Stomach (tissue), 8 donors: ENCODE measurements at regions not wholly inside any gene's neighbourhood (a gene's known extent, or its start where the extent isn't known, plus 50 kb on each side); places are given as distances from the start of the nearest gene placed in this dataset.

Source experiments
- DNase-seq, 2 donors: peaks; one replicate each; pipeline versions ENCODE4 v3.0.0 to v3.0.0-alpha.2; 2013 to 2019
- H3K27ac ChIP-seq, 5 donors: fragments of 200-600 bp in 4 of 5; sonication (generic) in 4 of 5; one replicate each; pipeline ENCODE4 v1.5.1; 2013 to 2019; ENCODE audit warnings: mild to moderate bottlenecking in 1 of 5, moderate library complexity in 1 of 5
- H3K27me3 ChIP-seq, 3 donors: fragments of 200-600 bp; sonication (generic); one replicate each; pipeline ENCODE4 v1.5.1; 2017 to 2019; ENCODE audit warnings: mixed run types in 1 of 3
- H3K36me3 ChIP-seq, 4 donors: fragments of 200-600 bp; sonication (generic); 1 replicate in 3 of 4; 2 replicates in 1 of 4; pipeline ENCODE4 v1.5.1; 2016 to 2019
- H3K4me1 ChIP-seq, 4 donors: fragments of 200-600 bp; sonication (generic); one replicate each; pipeline ENCODE4 v1.5.1; 2016 to 2019
- H3K4me3 ChIP-seq, 4 donors: fragments of 200-600 bp; sonication (generic) in 3 of 4; one replicate each; pipeline ENCODE4 v1.5.1; 2016 to 2019; ENCODE audit warnings: mild to moderate bottlenecking in 1 of 4
- H3K9me3 ChIP-seq, 4 donors: fragments of 200-600 bp; sonication (generic); one replicate each; pipeline ENCODE4 v1.5.1; 2016 to 2019
- EP300 ChIP-seq: sonication (generic); formaldehyde crosslinking; IDR thresholded peaks from one replicate; pipeline ENCODE4 v1.6.1; 2017; ENCODE audit warnings: antibody characterized with exemption
- POLR2A ChIP-seq, 4 donors: fragments of 450-650 bp; IDR thresholded peaks; one replicate each; pipeline ENCODE4 v1.6.1; 2016; ENCODE audit warnings: antibody characterized with exemption in 4 of 4, control low read depth in 2 of 4, mild to moderate bottlenecking in 1 of 4, moderate library complexity in 1 of 4
- POLR2AphosphoS5 ChIP-seq, 3 donors: sonication (generic); formaldehyde crosslinking; IDR thresholded peaks; one replicate each; pipeline ENCODE4 v1.6.1; 2016; ENCODE audit warnings: antibody characterized with exemption in 3 of 3
- WGBS, 5 donors: extraction: QIAGEN DNeasy Blood & Tissue Kit in 3 of 5; methylation state at CpG; one replicate each; pipeline versions ENCODE4 v1.1.5 to v1.1.7; 2013 to 2018; 5-methylcytosine and 5-hydroxymethylcytosine counted together
- intact Hi-C: fragments of 100-400 bp; cut with DNase I; formaldehyde crosslinking; loops from one replicate; pipeline ENCODE4 v1.15.1; 2023; ENCODE audit warnings: low total_unique reads
- TF ChIP-seq, protein P1 (sequence below), 7 experiments: fragments of 450-650 bp in 4 of 7; fragments of 200-600 bp in 3 of 7; sonication (generic) in 3 of 7; IDR thresholded peaks; one replicate each; pipeline ENCODE4 v1.5.1; 2016 to 2019; ENCODE audit warnings: antibody characterized with exemption in 7 of 7, control low read depth in 2 of 7, mild to moderate bottlenecking in 1 of 7
- donor health status: healthy with polysubstance abuse.
- donor health status: Bipolar disorder and iron deficiency.
- donor health status: healthy.

DNA sequence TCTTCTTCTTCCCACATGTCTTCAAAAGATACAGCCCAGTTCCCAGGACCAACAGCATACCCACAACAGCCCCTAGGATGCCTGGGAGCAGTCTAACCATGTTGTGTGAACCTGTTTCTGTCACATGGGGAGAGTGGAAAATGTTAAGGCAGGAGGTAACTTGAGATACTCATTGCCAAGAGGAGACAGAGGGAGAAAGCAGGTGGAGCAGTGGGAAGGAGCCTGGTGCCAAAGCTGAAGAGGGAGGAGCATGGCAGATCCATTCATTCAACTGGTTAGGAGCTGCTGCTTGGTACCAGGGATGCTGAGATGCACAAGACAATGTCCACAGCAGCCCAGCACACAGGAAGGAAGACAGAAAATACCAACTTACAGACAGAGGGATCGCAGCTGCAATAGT is 149.8 kb upstream of the ETV3 start:
- no peak overlapping the region for H3K4me3 ChIP-seq
- H3K36me3 ChIP-seq = no peaks in the 10 kb centered on the region
- 79 to 89% (median 86%) methylated on average over 1 of the region's 1 CpG for WGBS, 5 donors
- intact Hi-C loops = no loop called here
- TF ChIP-seq POLR2AphosphoS5 (IDR thresholded peaks at IDR 0.05) = no peak
- H3K9me3 ChIP-seq = no peaks in the 10 kb centered on the region
- H3K4me1 ChIP-seq = no peaks in the 10 kb centered on the region
- peaks cover 0 to 13% (median 0%) of the 10 kb centered on the region in 3 donors for H3K27me3 ChIP-seq
- no peak overlapping the region for H3K27ac ChIP-seq
- no peak for DNase-seq

DNA sequence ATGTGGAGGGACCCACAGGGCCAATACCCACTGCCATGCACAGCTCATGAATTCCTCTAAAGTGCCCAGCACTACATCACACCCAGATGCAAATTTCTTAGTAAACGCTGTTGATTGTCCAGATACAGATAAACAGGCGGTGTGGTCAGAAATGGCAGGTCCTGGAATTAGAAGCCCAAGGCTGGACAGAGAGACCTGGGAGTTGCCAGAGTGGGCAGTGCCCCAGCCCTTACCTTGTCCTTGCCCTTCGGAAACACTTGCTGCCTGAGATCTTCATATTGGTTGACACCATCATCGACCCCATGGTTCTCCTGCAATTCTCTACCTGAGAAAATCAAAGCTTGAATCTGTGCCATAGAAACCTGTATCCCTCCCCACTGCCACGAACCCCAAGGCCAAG is 149.3 kb upstream of the ETV3 start:
- intact Hi-C loops = no loop called here
- TF ChIP-seq, protein P1, sequence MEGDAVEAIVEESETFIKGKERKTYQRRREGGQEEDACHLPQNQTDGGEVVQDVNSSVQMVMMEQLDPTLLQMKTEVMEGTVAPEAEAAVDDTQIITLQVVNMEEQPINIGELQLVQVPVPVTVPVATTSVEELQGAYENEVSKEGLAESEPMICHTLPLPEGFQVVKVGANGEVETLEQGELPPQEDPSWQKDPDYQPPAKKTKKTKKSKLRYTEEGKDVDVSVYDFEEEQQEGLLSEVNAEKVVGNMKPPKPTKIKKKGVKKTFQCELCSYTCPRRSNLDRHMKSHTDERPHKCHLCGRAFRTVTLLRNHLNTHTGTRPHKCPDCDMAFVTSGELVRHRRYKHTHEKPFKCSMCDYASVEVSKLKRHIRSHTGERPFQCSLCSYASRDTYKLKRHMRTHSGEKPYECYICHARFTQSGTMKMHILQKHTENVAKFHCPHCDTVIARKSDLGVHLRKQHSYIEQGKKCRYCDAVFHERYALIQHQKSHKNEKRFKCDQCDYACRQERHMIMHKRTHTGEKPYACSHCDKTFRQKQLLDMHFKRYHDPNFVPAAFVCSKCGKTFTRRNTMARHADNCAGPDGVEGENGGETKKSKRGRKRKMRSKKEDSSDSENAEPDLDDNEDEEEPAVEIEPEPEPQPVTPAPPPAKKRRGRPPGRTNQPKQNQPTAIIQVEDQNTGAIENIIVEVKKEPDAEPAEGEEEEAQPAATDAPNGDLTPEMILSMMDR (IDR thresholded peaks at IDR 0.05) = no peak
- TF ChIP-seq POLR2A (IDR thresholded peaks at IDR 0.05) (no peak), POLR2AphosphoS5 (IDR thresholded peaks at IDR 0.05) (no peak), EP300 (no peak)
- H3K27me3 ChIP-seq = peaks cover 0 to 17% (median 0%) of the 10 kb centered on the region in 3 donors
- H3K9me3 ChIP-seq = no peaks in the 10 kb centered on the region
- no peak for DNase-seq
- no peaks in the 10 kb centered on the region for H3K4me1 ChIP-seq
- H3K36me3 ChIP-seq = no peaks in the 10 kb centered on the region
- no peak overlapping the region for H3K4me3 ChIP-seq
- 67 to 85% (median 73%) methylated on average over 5 of the region's 5 CpGs for WGBS, 5 donors
- H3K27ac ChIP-seq = no peak overlapping the region

DNA sequence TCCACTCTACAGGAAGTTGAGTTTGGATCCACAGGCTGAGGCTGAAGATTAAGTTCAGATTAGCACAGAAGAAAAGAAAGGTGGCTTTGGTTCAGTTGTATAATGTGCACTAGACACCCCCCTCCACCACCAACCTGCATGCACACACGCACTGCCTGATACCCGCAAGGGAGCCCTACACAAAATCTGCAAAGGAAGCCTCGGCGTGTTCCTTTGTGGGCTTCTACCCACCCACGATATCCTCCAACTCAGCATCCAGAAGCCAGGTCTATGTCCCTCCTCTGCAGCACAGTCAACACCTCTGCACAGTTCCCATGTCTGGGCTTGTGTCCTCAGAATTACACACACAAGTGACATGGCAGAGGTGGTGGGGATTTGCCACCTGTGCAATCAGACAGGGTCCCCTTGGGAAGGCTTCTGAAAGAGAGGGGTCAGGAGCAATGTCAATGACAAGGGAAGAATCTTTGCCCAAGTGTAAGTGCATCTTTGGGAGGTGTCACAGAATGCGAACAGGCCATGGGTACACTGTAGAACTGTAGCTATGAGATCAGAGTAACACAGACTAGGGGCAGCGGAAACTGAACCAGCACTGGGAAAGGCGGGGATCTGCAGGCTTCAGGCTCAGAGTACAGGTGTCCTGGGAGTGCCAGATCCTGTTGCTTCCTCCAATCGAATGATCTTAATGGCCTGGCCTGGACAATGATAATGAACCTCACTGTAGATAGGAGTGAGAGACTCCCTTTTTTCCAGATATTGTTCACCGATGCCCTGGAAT is 148.6 kb upstream of the ETV3 start:
- no peak for DNase-seq
- no peak overlapping the region for H3K27ac ChIP-seq
- no peaks in the 10 kb centered on the region for H3K36me3 ChIP-seq
- H3K9me3 ChIP-seq = no peaks in the 10 kb centered on the region
- H3K4me3 ChIP-seq = no peak overlapping the region
- TF ChIP-seq POLR2AphosphoS5 (IDR thresholded peaks at IDR 0.05) = no peak
- no peaks in the 10 kb centered on the region for H3K4me1 ChIP-seq
- 85 to 94% (median 92%) methylated on average over 10 of the region's 10 CpGs for WGBS, 5 donors
- peaks cover 0 to 17% (median 0%) of the 10 kb centered on the region in 3 donors for H3K27me3 ChIP-seq
- intact Hi-C loops = no loop called here

DNA sequence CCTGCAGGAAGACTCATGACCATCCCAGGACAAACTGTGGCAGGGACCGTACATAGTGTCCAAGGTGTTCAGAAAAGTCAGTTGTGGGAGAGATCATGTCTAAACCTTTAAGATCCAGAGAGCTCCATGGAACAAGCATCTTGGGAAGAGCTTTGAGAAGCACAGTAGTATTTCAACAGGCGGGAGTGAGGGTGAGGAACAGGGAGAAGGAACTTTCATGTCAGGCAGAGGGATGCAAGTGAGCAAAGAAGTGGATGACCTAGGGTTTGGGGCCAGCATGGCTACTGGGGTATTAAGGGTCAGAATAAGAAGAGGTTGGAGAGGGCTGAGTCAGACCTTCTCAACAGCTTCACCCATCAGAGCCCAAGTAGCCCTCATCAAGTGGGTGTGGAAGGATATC is 147.9 kb upstream of the ETV3 start:
- WGBS, 5 donors = 88 to 100% (median 98%) methylated on average over 2 of the region's 2 CpGs
- Histone ChIP-seq H3K9me3 (no peaks in the 10 kb centered on the region), H3K4me3 (no peak overlapping the region), H3K36me3 (no peaks in the 10 kb centered on the region), H3K27ac (no peak overlapping the region), H3K27me3 (peaks cover 0 to 22% (median 0%) of the 10 kb centered on the region in 3 donors), H3K4me1 (no peaks in the 10 kb centered on the region)
- no peak for DNase-seq
- intact Hi-C loops = no loop called here
- TF ChIP-seq POLR2AphosphoS5 (IDR thresholded peaks at IDR 0.05) (no peak), POLR2A (IDR thresholded peaks at IDR 0.05) (no peak), EP300 (no peak)
- TF ChIP-seq, protein P1 (IDR thresholded peaks at IDR 0.05) = no peak

DNA sequence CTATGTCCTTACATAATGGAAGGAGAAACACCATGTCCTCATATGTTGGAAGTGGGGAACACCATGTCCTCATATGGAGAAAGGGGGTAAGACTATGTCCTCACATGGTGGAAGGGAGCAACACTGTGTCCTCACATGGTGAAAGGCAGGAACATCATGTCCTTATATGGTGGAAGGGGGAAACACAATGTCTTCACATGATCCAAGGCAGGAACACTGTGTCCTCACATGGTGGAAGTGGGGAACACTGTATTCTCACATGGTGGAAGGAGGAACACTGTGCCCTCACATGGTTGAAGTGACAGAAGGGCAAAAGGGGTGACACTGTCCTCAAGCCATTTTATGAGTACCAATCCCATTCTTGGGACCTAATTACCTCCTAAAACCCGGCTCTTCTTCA is 146.3 kb upstream of the ETV3 start:
- Histone ChIP-seq H3K9me3 (no peaks in the 10 kb centered on the region), H3K27me3 (peaks cover 0 to 37% (median 3%) of the 10 kb centered on the region in 3 donors), H3K27ac (no peak overlapping the region), H3K4me1 (peaks cover 0 to 6% (median 2%) of the 10 kb centered on the region in 4 donors), H3K4me3 (no peak overlapping the region), H3K36me3 (no peaks in the 10 kb centered on the region)
- TF ChIP-seq EP300 = no peak
- TF ChIP-seq POLR2A (IDR thresholded peaks at IDR 0.05) = no peak
- TF ChIP-seq POLR2AphosphoS5 (IDR thresholded peaks at IDR 0.05) = no peak
- TF ChIP-seq, protein P1 (IDR thresholded peaks at IDR 0.05) = no peak
- intact Hi-C loops = no loop called here
- WGBS, 5 donors = 67 to 82% (median 79%) methylated on average over 1 of the region's 1 CpG
- no peak for DNase-seq
